ENCODE measurements at regions not wholly inside any gene's neighbourhood (a gene's known extent, or its start where the extent isn't known, plus 50 kb on each side); places are given as distances from the start of the nearest gene placed in this dataset.

- in situ Hi-C loops (cut with HindIII; ENCODE audit: low sequenced_read_pairs) = no loop called here
Observed at GRCh38 chr1:55673416-55673815, 458.3 kb upstream of the USP24 start.

- in situ Hi-C loops (cut with HindIII; ENCODE audit: low sequenced_read_pairs) = no loop called here
Observed at GRCh38 chr1:55670331-55671082, 455.3 kb upstream of the USP24 start.

- in situ Hi-C loops (cut with HindIII; ENCODE audit: low sequenced_read_pairs) = no loop called here
Observed at GRCh38 chr1:55669293-55669692, 454.1 kb upstream of the USP24 start.

- in situ Hi-C loops (cut with HindIII; ENCODE audit: low sequenced_read_pairs) = no loop called here
Observed at GRCh38 chr1:55662875-55663274, 447.7 kb upstream of the USP24 start.

GRCh38 chr1:55658917-55659316 is 443.8 kb upstream of the USP24 start:
- in situ Hi-C loops (cut with HindIII; ENCODE audit: low sequenced_read_pairs) = no loop called here

GRCh38 chr1:55654750-55655149 is 439.6 kb upstream of the USP24 start:
- in situ Hi-C loops (cut with HindIII; ENCODE audit: low sequenced_read_pairs) = no loop called here

GRCh38 chr1:55654171-55654570 is 439.0 kb upstream of the USP24 start:
- in situ Hi-C loops (cut with HindIII; ENCODE audit: low sequenced_read_pairs) = no loop called here

GRCh38 chr1:55650444-55650843 is 435.3 kb upstream of the USP24 start:
- in situ Hi-C loops (cut with HindIII; ENCODE audit: low sequenced_read_pairs) = no loop called here

GRCh38 chr1:55646181-55646580 is 431.0 kb upstream of the USP24 start:
- in situ Hi-C loops (cut with HindIII; ENCODE audit: low sequenced_read_pairs) = no loop called here

GRCh38 chr1:55645270-55645669 is 430.1 kb upstream of the USP24 start:
- in situ Hi-C loops (cut with HindIII; ENCODE audit: low sequenced_read_pairs) = no loop called here

GRCh38 chr1:55641947-55642346 is 426.8 kb upstream of the USP24 start:
- in situ Hi-C loops (cut with HindIII; ENCODE audit: low sequenced_read_pairs) = no loop called here

- in situ Hi-C loops (cut with HindIII; ENCODE audit: low sequenced_read_pairs) = no loop called here
Observed at GRCh38 chr1:55640708-55641473, 425.7 kb upstream of the USP24 start.

- in situ Hi-C loops (cut with HindIII; ENCODE audit: low sequenced_read_pairs) = no loop called here
Observed at GRCh38 chr1:55639526-55639925, 424.4 kb upstream of the USP24 start.

GRCh38 chr1:55639051-55639450 is 423.9 kb upstream of the USP24 start:
- in situ Hi-C loops (cut with HindIII; ENCODE audit: low sequenced_read_pairs) = no loop called here

- in situ Hi-C loops (cut with HindIII; ENCODE audit: low sequenced_read_pairs) = no loop called here
Observed at GRCh38 chr1:55636696-55637095, 421.5 kb upstream of the USP24 start.

GRCh38 chr1:55635856-55636255 is 420.7 kb upstream of the USP24 start:
- in situ Hi-C loops (cut with HindIII; ENCODE audit: low sequenced_read_pairs) = no loop called here

GRCh38 chr1:55634516-55634915 is 419.4 kb upstream of the USP24 start:
- in situ Hi-C loops (cut with HindIII; ENCODE audit: low sequenced_read_pairs) = no loop called here

GRCh38 chr1:55632906-55633305 is 417.7 kb upstream of the USP24 start:
- in situ Hi-C loops (cut with HindIII; ENCODE audit: low sequenced_read_pairs) = no loop called here

GRCh38 chr1:55632058-55632457 is 416.9 kb upstream of the USP24 start:
- in situ Hi-C loops (cut with HindIII; ENCODE audit: low sequenced_read_pairs) = no loop called here

GRCh38 chr1:55631509-55631908 is 416.3 kb upstream of the USP24 start:
- in situ Hi-C loops (cut with HindIII; ENCODE audit: low sequenced_read_pairs) = no loop called here

- in situ Hi-C loops (cut with HindIII; ENCODE audit: low sequenced_read_pairs) = no loop called here
Observed at GRCh38 chr1:55626326-55626725, 411.2 kb upstream of the USP24 start.

GRCh38 chr1:55624766-55625165 is 409.6 kb upstream of the USP24 start:
- in situ Hi-C loops (cut with HindIII; ENCODE audit: low sequenced_read_pairs) = no loop called here

All from endothelial cell of hepatic sinusoid (primary cell).